ENCODE measurements at regions not wholly inside any gene's neighbourhood (a gene's known extent, or its start where the extent isn't known, plus 50 kb on each side); places are given as distances from the start of the nearest gene placed in this dataset.

DNA sequence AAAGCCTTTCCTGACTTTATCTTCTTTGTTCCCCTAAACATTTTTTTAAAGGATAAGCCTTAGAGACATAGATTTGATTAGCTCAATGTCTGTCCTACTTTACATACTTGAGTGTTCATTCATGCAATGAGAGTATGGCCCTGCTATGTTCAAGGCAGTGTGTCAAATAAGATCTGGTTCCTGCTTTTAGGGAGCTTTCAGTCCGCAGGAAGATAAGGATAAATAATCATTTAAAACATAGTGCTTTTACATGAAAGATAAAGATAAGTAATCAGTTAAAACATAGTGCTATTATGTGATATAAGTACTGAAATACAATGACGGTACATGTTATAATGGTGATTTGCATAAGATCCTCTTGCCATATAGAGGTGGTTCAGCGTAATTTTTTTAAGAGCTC lies 378.3 kb upstream of the PRICKLE1 start:
- no peaks in the 10 kb centered on the region for H4K20me1 ChIP-seq (ENCODE audit: insufficient read depth, poor library complexity, severe bottlenecking)
- WGBS (ENCODE audit: low lambda C conversion rate, missing lambda C conversion rate): 72% methylated on average over 3 of the region's 3 CpGs
- no peaks in the 10 kb centered on the region for H3K9me2 ChIP-seq (replicated peaks; ENCODE audit: insufficient read depth)
- no peaks in the 10 kb centered on the region for H3K27me3 ChIP-seq
- no peak overlapping the region for H3K27ac ChIP-seq
- H3K4me2 ChIP-seq: no peak overlapping the region
- DNase-seq (ENCODE audit: low spot score): no peak
- no peaks in the 10 kb centered on the region for H3K36me3 ChIP-seq (replicated peaks; ENCODE audit: insufficient read depth, low read depth)
- no peaks in the 10 kb centered on the region for H3K9me3 ChIP-seq (ENCODE audit: low read depth)
- peaks cover 3% of the 10 kb centered on the region for H3K4me1 ChIP-seq (ENCODE audit: insufficient read depth)
- no peaks in the 10 kb centered on the region for H3K79me2 ChIP-seq
- H2AFZ ChIP-seq: no peak overlapping the region
- H3K4me3 ChIP-seq: no peak overlapping the region
- TF ChIP-seq EZH2 (IDR thresholded peaks at IDR 0.05; ENCODE audit: borderline replicate concordance) (no peak), EZH2phosphoT487 (IDR thresholded peaks at IDR 0.05; ENCODE audit: low read depth, severe bottlenecking, unreplicated experiment) (no peak)
- TF ChIP-seq, protein P1, sequence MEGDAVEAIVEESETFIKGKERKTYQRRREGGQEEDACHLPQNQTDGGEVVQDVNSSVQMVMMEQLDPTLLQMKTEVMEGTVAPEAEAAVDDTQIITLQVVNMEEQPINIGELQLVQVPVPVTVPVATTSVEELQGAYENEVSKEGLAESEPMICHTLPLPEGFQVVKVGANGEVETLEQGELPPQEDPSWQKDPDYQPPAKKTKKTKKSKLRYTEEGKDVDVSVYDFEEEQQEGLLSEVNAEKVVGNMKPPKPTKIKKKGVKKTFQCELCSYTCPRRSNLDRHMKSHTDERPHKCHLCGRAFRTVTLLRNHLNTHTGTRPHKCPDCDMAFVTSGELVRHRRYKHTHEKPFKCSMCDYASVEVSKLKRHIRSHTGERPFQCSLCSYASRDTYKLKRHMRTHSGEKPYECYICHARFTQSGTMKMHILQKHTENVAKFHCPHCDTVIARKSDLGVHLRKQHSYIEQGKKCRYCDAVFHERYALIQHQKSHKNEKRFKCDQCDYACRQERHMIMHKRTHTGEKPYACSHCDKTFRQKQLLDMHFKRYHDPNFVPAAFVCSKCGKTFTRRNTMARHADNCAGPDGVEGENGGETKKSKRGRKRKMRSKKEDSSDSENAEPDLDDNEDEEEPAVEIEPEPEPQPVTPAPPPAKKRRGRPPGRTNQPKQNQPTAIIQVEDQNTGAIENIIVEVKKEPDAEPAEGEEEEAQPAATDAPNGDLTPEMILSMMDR (IDR thresholded peaks at IDR 0.05; ENCODE audit: poor library complexity): no peak

DNA sequence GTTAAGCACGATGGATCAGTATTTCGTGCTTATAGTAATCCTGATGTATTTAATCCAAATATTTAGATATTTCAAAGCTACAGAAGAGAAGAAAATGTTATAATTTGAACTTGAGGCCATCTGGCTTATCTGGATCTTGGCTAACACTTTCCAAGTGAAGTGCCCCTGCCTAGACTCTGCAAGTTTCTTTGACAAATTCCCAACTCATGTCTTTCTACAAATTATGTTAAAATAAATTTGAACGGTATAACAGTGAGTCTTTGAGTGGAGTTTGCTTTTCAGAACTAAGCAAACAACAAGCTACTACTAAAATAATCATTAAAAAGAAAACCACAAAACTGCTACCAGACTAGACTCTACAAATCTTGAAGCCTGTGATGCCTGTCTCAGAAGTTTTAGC lies 374.4 kb upstream of the PRICKLE1 start:
- Histone ChIP-seq H3K9me2 (replicated peaks; ENCODE audit: insufficient read depth) (no peaks in the 10 kb centered on the region), H3K4me3 (no peak overlapping the region), H3K27ac (no peak overlapping the region), H3K4me1 (ENCODE audit: insufficient read depth) (peaks cover 5% of the 10 kb centered on the region), H3K27me3 (no peaks in the 10 kb centered on the region), H3K9me3 (ENCODE audit: low read depth) (no peaks in the 10 kb centered on the region), H3K36me3 (replicated peaks; ENCODE audit: insufficient read depth, low read depth) (no peaks in the 10 kb centered on the region), H3K79me2 (no peaks in the 10 kb centered on the region), H4K20me1 (ENCODE audit: insufficient read depth, poor library complexity, severe bottlenecking) (no peaks in the 10 kb centered on the region), H2AFZ (no peak overlapping the region), H3K4me2 (no peak overlapping the region)
- 62% methylated on average over 3 of the region's 3 CpGs for WGBS (ENCODE audit: low lambda C conversion rate, missing lambda C conversion rate)
- no peak for DNase-seq (ENCODE audit: low spot score)
- TF ChIP-seq EZH2phosphoT487 (IDR thresholded peaks at IDR 0.05; ENCODE audit: low read depth, severe bottlenecking, unreplicated experiment): no peak
- TF ChIP-seq, protein P1 (IDR thresholded peaks at IDR 0.05; ENCODE audit: poor library complexity): no peak
- no peak for TF ChIP-seq EZH2 (IDR thresholded peaks at IDR 0.05; ENCODE audit: borderline replicate concordance)

DNA sequence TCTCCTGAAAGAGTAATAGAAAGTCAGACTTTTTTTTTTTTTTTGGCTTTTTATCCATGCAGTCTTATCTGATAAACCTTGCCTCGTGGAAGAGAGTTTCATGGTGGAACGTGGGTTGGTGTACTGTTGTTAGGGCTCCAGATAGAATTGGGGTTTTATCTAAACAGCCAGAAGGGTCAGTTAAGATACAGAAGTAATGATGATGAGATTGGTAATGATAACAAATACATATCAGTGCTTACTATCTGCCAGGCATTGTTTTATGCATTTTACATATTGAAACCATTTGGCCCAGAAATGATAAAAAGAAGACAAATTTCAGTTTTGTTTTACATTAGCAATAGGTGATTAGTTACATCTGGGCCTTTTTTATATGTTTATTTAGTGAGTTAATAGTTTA lies 372.8 kb upstream of the PRICKLE1 start:
- Histone ChIP-seq H4K20me1 (ENCODE audit: insufficient read depth, poor library complexity, severe bottlenecking) (no peaks in the 10 kb centered on the region), H3K79me2 (no peaks in the 10 kb centered on the region), H3K9me2 (replicated peaks; ENCODE audit: insufficient read depth) (no peaks in the 10 kb centered on the region), H3K27me3 (no peaks in the 10 kb centered on the region), H3K4me3 (no peak overlapping the region), H3K9me3 (ENCODE audit: low read depth) (no peaks in the 10 kb centered on the region), H3K4me2 (no peak overlapping the region), H3K4me1 (ENCODE audit: insufficient read depth) (peaks cover 5% of the 10 kb centered on the region), H3K27ac (no peak overlapping the region), H3K36me3 (replicated peaks; ENCODE audit: insufficient read depth, low read depth) (no peaks in the 10 kb centered on the region), H2AFZ (no peak overlapping the region)
- TF ChIP-seq EZH2 (IDR thresholded peaks at IDR 0.05; ENCODE audit: borderline replicate concordance) (no peak), EZH2phosphoT487 (IDR thresholded peaks at IDR 0.05; ENCODE audit: low read depth, severe bottlenecking, unreplicated experiment) (no peak)
- TF ChIP-seq, protein P1 (IDR thresholded peaks at IDR 0.05; ENCODE audit: poor library complexity): no peak
- WGBS (ENCODE audit: low lambda C conversion rate, missing lambda C conversion rate): 27% methylated on average over 2 of the region's 2 CpGs
- no peak for DNase-seq (ENCODE audit: low spot score)

DNA sequence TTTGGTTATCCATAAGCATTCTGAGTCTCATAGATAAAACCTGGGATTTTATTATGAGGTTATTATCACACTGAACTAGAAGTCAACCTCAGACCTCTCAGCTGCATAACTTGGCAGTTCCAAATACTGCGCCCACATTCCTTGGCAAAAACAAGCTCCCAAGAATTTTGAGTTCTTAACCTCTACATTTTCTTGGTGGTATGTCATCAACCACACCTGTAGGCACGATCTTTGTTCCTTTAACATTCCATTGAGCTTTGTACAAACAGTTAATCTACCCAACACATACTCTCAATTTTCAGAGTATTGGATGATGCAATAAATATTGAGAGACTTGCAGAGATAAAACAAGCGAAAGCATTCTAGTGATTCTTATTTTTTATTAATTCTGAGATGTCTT lies 371.8 kb upstream of the PRICKLE1 start:
- no peaks in the 10 kb centered on the region for H3K9me3 ChIP-seq (ENCODE audit: low read depth)
- H3K4me3 ChIP-seq: no peak overlapping the region
- H3K4me2 ChIP-seq: no peak overlapping the region
- peaks cover 5% of the 10 kb centered on the region for H3K4me1 ChIP-seq (ENCODE audit: insufficient read depth)
- no peak overlapping the region for H2AFZ ChIP-seq
- DNase-seq (ENCODE audit: low spot score): peak; percentile 9
- H3K36me3 ChIP-seq (replicated peaks; ENCODE audit: insufficient read depth, low read depth): no peaks in the 10 kb centered on the region
- WGBS (ENCODE audit: low lambda C conversion rate, missing lambda C conversion rate): 57% methylated on average over 3 of the region's 3 CpGs
- H3K27me3 ChIP-seq: no peaks in the 10 kb centered on the region
- no peaks in the 10 kb centered on the region for H4K20me1 ChIP-seq (ENCODE audit: insufficient read depth, poor library complexity, severe bottlenecking)
- peak overlapping the region; percentile 29 for H3K27ac ChIP-seq
- TF ChIP-seq EZH2phosphoT487 (IDR thresholded peaks at IDR 0.05; ENCODE audit: low read depth, severe bottlenecking, unreplicated experiment) (no peak), EZH2 (IDR thresholded peaks at IDR 0.05; ENCODE audit: borderline replicate concordance) (no peak)
- TF ChIP-seq, protein P1 (IDR thresholded peaks at IDR 0.05; ENCODE audit: poor library complexity): no peak
- no peaks in the 10 kb centered on the region for H3K79me2 ChIP-seq
- H3K9me2 ChIP-seq (replicated peaks; ENCODE audit: insufficient read depth): no peaks in the 10 kb centered on the region
